Astrocyte (in vitro differentiated cells and primary cell): ENCODE measurements at regions not wholly inside any gene's neighbourhood (a gene's known extent, or its start where the extent isn't known, plus 50 kb on each side); places are given as distances from the start of the nearest gene placed in this dataset.

ENCODE experiments used
- CTCF ChIP-seq: IDR thresholded peaks from 2 replicates; pipeline ENCODE4 v1.5.1; 2011; ENCODE audit warnings: low read depth, mild to moderate bottlenecking, inconsistent platforms, low read length, moderate library complexity; ENCODE audit not compliant: insufficient read depth
- EZH2 ChIP-seq: IDR thresholded peaks from 2 replicates; pipeline ENCODE4 v1.6.1; 2012; ENCODE audit warnings: mild to moderate bottlenecking, low read length, inconsistent platforms; ENCODE audit not compliant: insufficient read depth

GRCh38 chrX:99480728-99481127 lies 929.3 kb downstream of the PCDH19 start:
- TF ChIP-seq CTCF (no peak), EZH2 (no peak)
